ENCODE measurements at regions not wholly inside any gene's neighbourhood (a gene's known extent, or its start where the extent isn't known, plus 50 kb on each side); places are given as distances from the start of the nearest gene placed in this dataset.

- no peak for TF ChIP-seq GATA2 (IDR thresholded peaks at IDR 0.05; ENCODE audit: low read depth, low read length)
- no peak for TF ChIP-seq GATA3 (IDR thresholded peaks at IDR 0.05; ENCODE audit: low read depth, low read length)
Measured at GRCh38 chr2:19674051-19675002, 227.5 kb downstream of the TTC32 start.
